Naive thymus-derived CD4-positive, alpha-beta T cell (primary cell): ENCODE measurements at regions not wholly inside any gene's neighbourhood (a gene's known extent, or its start where the extent isn't known, plus 50 kb on each side); places are given as distances from the start of the nearest gene placed in this dataset.

Experiments used
- ATAC-seq: fragments of 150-1000 bp; cut with Tn5 transposase; 2 replicates; pipeline ENCODE4 v1.10.0; 2021; ENCODE audit warnings: mild to moderate bottlenecking, moderate library complexity
- CTCF ChIA-PET: fragments of 350-600 bp; sonication (Branson Sonifier 250); formaldehyde crosslinking; loops from one replicate; lab custom pipeline; 2021; ENCODE audit warnings: antibody characterized with exemption; lab: Charles Lee
- POLR2A ChIA-PET: fragments of 350-600 bp; sonication (Branson Sonifier 250); formaldehyde crosslinking; loops from one replicate; lab custom pipeline; 2021; ENCODE audit warnings: antibody characterized with exemption, inconsistent platforms; lab: Charles Lee
- DNase-seq, 9 donors: peaks; one replicate each; pipeline versions ENCODE4 v3.0.0 to v3.0.0-alpha.2; 2020 to 2022; ENCODE audit warnings: mixed read lengths in 1 of 9
- H3K27ac ChIP-seq: one replicate; pipeline ENCODE4 v1.7.0; 2013; ENCODE audit warnings: mild to moderate bottlenecking, low read depth, low read length, moderate library complexity
- H3K27me3 ChIP-seq, 2 donors: one replicate each; pipeline ENCODE4 v1.7.0; 2013; ENCODE audit warnings: low read length in 2 of 2, mild to moderate bottlenecking in 2 of 2, moderate library complexity in 2 of 2; ENCODE audit not compliant: control insufficient read depth in 2 of 2, insufficient read depth in 2 of 2
- H3K36me3 ChIP-seq, 3 experiments: 1 replicate in 2 of 3; 2 replicates in 1 of 3; pipeline ENCODE4 v1.7.0; 2013; ENCODE audit warnings: low read length in 3 of 3, mild to moderate bottlenecking in 3 of 3, moderate library complexity in 1 of 3; ENCODE audit not compliant: insufficient read depth in 3 of 3, control insufficient read depth in 2 of 3
- H3K4me1 ChIP-seq, 2 donors: one replicate each; pipeline ENCODE4 v1.7.0; 2013; ENCODE audit warnings: low read length in 2 of 2, mild to moderate bottlenecking in 2 of 2, moderate library complexity in 1 of 2; ENCODE audit not compliant: control insufficient read depth in 2 of 2, insufficient read depth in 2 of 2
- H3K4me3 ChIP-seq: 2 replicates; pipeline ENCODE4 v1.7.0; 2013; ENCODE audit warnings: mild to moderate bottlenecking, low read length
- H3K9me3 ChIP-seq, 3 experiments: 1 replicate in 2 of 3; 2 replicates in 1 of 3; pipeline ENCODE4 v1.7.0; 2013; ENCODE audit warnings: low read length in 3 of 3; ENCODE audit not compliant: control insufficient read depth in 2 of 3
- H3K27ac Mint-ChIP-seq, 9 donors: one replicate each; pipeline ENCODE4 v1.8.0; 2020 to 2022; ENCODE audit warnings: mixed read lengths in 9 of 9, mild to moderate bottlenecking in 8 of 9, moderate library complexity in 5 of 9, inconsistent platforms in 2 of 9
- H3K27me3 Mint-ChIP-seq, 5 donors: one replicate each; pipeline ENCODE4 v1.8.0; 2021 to 2022; ENCODE audit warnings: mixed read lengths in 5 of 5, mild to moderate bottlenecking in 1 of 5
- H3K36me3 Mint-ChIP-seq, 5 donors: one replicate each; pipeline ENCODE4 v1.8.0; 2020 to 2022; ENCODE audit warnings: mixed read lengths in 5 of 5, mild to moderate bottlenecking in 3 of 5, inconsistent platforms in 1 of 5
- H3K4me1 Mint-ChIP-seq, 7 donors: one replicate each; pipeline ENCODE4 v1.8.0; 2020 to 2022; ENCODE audit warnings: mixed read lengths in 7 of 7, mild to moderate bottlenecking in 3 of 7, inconsistent platforms in 1 of 7
- H3K4me3 Mint-ChIP-seq, 10 donors: one replicate each; pipeline ENCODE4 v1.8.0; 2020 to 2022; ENCODE audit warnings: mild to moderate bottlenecking in 10 of 10, mixed read lengths in 10 of 10, moderate library complexity in 6 of 10, inconsistent platforms in 2 of 10
- H3K9me3 Mint-ChIP-seq, 11 donors: one replicate each; pipeline ENCODE4 v1.8.0; 2020 to 2022; ENCODE audit warnings: mixed read lengths in 11 of 11, mild to moderate bottlenecking in 4 of 11, inconsistent platforms in 1 of 11, moderate library complexity in 1 of 11
- intact Hi-C, 2 donors: fragments of 100-400 bp; cut with micrococcal nuclease; formaldehyde crosslinking; loops; one replicate each; pipeline ENCODE4 v1.15.1; 2023

DNA sequence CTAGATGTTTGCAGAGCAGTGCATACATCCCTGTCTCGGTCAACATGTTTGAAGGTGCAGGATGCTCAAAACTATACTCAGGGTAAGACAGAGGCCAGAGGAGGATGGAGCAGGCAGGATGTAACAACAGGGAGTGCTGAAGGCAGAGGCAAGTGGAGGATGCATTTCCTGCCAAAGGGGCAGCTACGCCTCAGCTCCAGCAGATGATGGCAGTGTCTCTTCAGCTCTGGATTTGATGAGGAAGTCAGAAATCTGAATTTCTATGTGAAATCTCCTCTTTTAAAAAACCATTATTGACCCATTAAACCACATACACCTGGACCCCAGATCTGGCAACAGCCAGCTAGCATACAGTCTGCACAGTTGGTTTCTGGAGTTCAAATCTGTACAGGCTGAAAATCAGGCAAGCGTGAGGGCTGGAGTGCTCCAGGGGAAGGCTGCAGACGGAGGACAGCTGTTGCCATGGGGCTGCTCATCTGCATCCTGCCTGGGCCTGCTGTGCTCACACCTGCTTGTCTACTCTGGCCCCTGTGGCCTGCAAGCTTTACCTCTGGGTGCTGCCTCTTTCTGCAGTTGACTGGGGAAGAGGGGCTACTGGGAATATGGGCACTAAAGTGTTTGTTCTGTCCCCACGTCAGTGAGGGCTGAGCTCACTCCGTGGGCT is 152.9 kb upstream of the SLC28A3 start:
- Histone ChIP-seq H3K27me3 (no peaks in the 10 kb centered on the region), H3K9me3 (no peaks in the 10 kb centered on the region), H3K36me3 (no peaks in the 10 kb centered on the region), H3K4me1 (no peaks in the 10 kb centered on the region), H3K27ac (no peak overlapping the region), H3K4me3 (no peak overlapping the region)
- Mint-ChIP-seq H3K4me1 (no peaks in the 10 kb centered on the region), H3K27ac (no peak overlapping the region), H3K27me3 (peaks cover 0 to 19% (median 14%) of the 10 kb centered on the region in 5 donors), H3K9me3 (peaks cover 0 to 6% (median 0%) of the 10 kb centered on the region in 11 donors), H3K4me3 (no peak overlapping the region), H3K36me3 (no peaks in the 10 kb centered on the region)
- ChIA-PET CTCF (no interaction called here), POLR2A (no interaction called here)
- intact Hi-C loops, result no loop called here
- DNase-seq, result no peak
- no peak for ATAC-seq

- Mint-ChIP-seq H3K4me1 (no peaks in the 10 kb centered on the region), H3K27me3 (peaks cover 2 to 16% (median 4%) of the 10 kb centered on the region in 5 donors), H3K9me3 (peaks cover 0 to 11% (median 0%) of the 10 kb centered on the region in 11 donors), H3K4me3 (no peak overlapping the region), H3K36me3 (no peaks in the 10 kb centered on the region), H3K27ac (no peak overlapping the region)
- H3K27me3 ChIP-seq, result no peaks in the 10 kb centered on the region
- intact Hi-C loops, result no loop called here
- DNase-seq (no peak), ATAC-seq (no peak)
- POLR2A ChIA-PET, result no interaction called here
- no peaks in the 10 kb centered on the region for H3K4me1 ChIP-seq
- CTCF ChIA-PET, result no interaction called here
- H3K9me3 ChIP-seq, result no peaks in the 10 kb centered on the region
- H3K27ac ChIP-seq, result no peak overlapping the region
- no peak overlapping the region for H3K4me3 ChIP-seq
- H3K36me3 ChIP-seq, result no peaks in the 10 kb centered on the region
Measured at GRCh38 chr9:84499969-84500582, 159.5 kb upstream of the SLC28A3 start.

- Mint-ChIP-seq H3K27ac (no peak overlapping the region), H3K4me1 (no peaks in the 10 kb centered on the region), H3K4me3 (no peak overlapping the region), H3K27me3 (peaks cover 2 to 10% (median 4%) of the 10 kb centered on the region in 5 donors), H3K9me3 (peaks cover 0 to 11% (median 0%) of the 10 kb centered on the region in 11 donors), H3K36me3 (no peaks in the 10 kb centered on the region)
- DNase-seq (no peak), ATAC-seq (no peak)
- Histone ChIP-seq H3K27ac (no peak overlapping the region), H3K27me3 (no peaks in the 10 kb centered on the region), H3K9me3 (no peaks in the 10 kb centered on the region), H3K36me3 (no peaks in the 10 kb centered on the region), H3K4me3 (no peak overlapping the region), H3K4me1 (no peaks in the 10 kb centered on the region)
- POLR2A ChIA-PET, result no interaction called here
- CTCF ChIA-PET, result no interaction called here
- intact Hi-C loops, result no loop called here
Measured at GRCh38 chr9:84500826-84501225, 160.3 kb upstream of the SLC28A3 start.

GRCh38 chr9:84501587-84501986 is 161.0 kb upstream of the SLC28A3 start:
- H3K4me3 Mint-ChIP-seq, result no peak overlapping the region
- intact Hi-C loops, result no loop called here
- no peaks in the 10 kb centered on the region for H3K27me3 ChIP-seq
- no peaks in the 10 kb centered on the region for H3K36me3 Mint-ChIP-seq
- ChIA-PET POLR2A (no interaction called here), CTCF (no interaction called here)
- ATAC-seq (no peak), DNase-seq (no peak)
- H3K9me3 Mint-ChIP-seq, result peaks cover 0 to 11% (median 0%) of the 10 kb centered on the region in 11 donors
- no peak overlapping the region for H3K4me3 ChIP-seq
- no peaks in the 10 kb centered on the region for H3K4me1 ChIP-seq
- peaks cover 2 to 10% (median 4%) of the 10 kb centered on the region in 5 donors for H3K27me3 Mint-ChIP-seq
- no peaks in the 10 kb centered on the region for H3K4me1 Mint-ChIP-seq
- no peak overlapping the region for H3K27ac ChIP-seq
- no peak overlapping the region for H3K27ac Mint-ChIP-seq
- H3K36me3 ChIP-seq, result no peaks in the 10 kb centered on the region
- no peaks in the 10 kb centered on the region for H3K9me3 ChIP-seq

- H3K36me3 ChIP-seq, result no peaks in the 10 kb centered on the region
- no peak overlapping the region for H3K4me3 ChIP-seq
- ChIA-PET CTCF (no interaction called here), POLR2A (no interaction called here)
- no peak for DNase-seq
- H3K4me1 ChIP-seq, result no peaks in the 10 kb centered on the region
- no peak for ATAC-seq
- Mint-ChIP-seq H3K27ac (no peak overlapping the region), H3K4me3 (no peak overlapping the region), H3K36me3 (no peaks in the 10 kb centered on the region), H3K9me3 (peaks cover 0 to 11% (median 0%) of the 10 kb centered on the region in 11 donors), H3K27me3 (peaks cover 2 to 10% (median 4%) of the 10 kb centered on the region in 5 donors), H3K4me1 (no peaks in the 10 kb centered on the region)
- H3K9me3 ChIP-seq, result no peaks in the 10 kb centered on the region
- no peaks in the 10 kb centered on the region for H3K27me3 ChIP-seq
- intact Hi-C loops, result no loop called here
- H3K27ac ChIP-seq, result no peak overlapping the region
Measured at GRCh38 chr9:84502066-84502465, 161.5 kb upstream of the SLC28A3 start.

- H3K27ac ChIP-seq, result no peak overlapping the region
- ChIA-PET CTCF (no interaction called here), POLR2A (no interaction called here)
- no peaks in the 10 kb centered on the region for H3K4me1 Mint-ChIP-seq
- H3K27ac Mint-ChIP-seq, result no peak overlapping the region
- H3K4me1 ChIP-seq, result no peaks in the 10 kb centered on the region
- intact Hi-C loops, result no loop called here
- peaks cover 0 to 16% (median 3%) of the 10 kb centered on the region in 11 donors for H3K9me3 Mint-ChIP-seq
- DNase-seq, result no peak
- H3K4me3 Mint-ChIP-seq, result no peak overlapping the region
- peaks cover 0 to 4% (median 0%) of the 10 kb centered on the region in 5 donors for H3K36me3 Mint-ChIP-seq
- H3K9me3 ChIP-seq, result no peaks in the 10 kb centered on the region
- H3K27me3 ChIP-seq, result no peaks in the 10 kb centered on the region
- no peak for ATAC-seq
- H3K36me3 ChIP-seq, result no peaks in the 10 kb centered on the region
- no peak overlapping the region for H3K4me3 ChIP-seq
- H3K27me3 Mint-ChIP-seq, result peaks cover 0 to 14% (median 4%) of the 10 kb centered on the region in 5 donors
Measured at GRCh38 chr9:84504360-84504759, 163.8 kb upstream of the SLC28A3 start.

DNA sequence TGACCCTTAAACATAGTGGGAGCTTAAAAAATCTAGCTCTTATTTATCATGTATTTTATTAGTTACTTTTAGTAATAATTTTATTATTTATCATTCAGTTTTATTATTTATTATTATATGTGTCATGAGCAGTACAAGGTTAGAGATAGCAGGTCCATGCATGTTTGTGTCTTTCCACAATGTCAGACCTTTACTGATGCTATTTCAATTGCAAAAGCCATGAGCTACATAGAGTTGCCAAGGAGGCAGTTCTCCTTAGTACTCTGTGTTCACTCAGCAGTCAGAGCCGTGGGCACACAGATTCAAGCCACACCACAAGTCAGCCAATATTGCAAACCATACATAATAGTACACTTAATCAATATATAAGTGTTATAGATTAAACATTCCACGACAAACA is 157.9 kb upstream of the NTRK2 start:
- no peak overlapping the region for H3K27ac Mint-ChIP-seq
- ChIA-PET CTCF (no interaction called here), POLR2A (no interaction called here)
- H3K4me1 ChIP-seq, result no peaks in the 10 kb centered on the region
- no peak overlapping the region for H3K4me3 Mint-ChIP-seq
- DNase-seq (no peak), ATAC-seq (no peak)
- H3K4me3 ChIP-seq, result no peak overlapping the region
- intact Hi-C loops, result no loop called here
- no peaks in the 10 kb centered on the region for H3K36me3 ChIP-seq
- no peaks in the 10 kb centered on the region for H3K4me1 Mint-ChIP-seq
- peaks cover 0 to 4% (median 0%) of the 10 kb centered on the region in 5 donors for H3K36me3 Mint-ChIP-seq
- no peaks in the 10 kb centered on the region for H3K27me3 ChIP-seq
- H3K9me3 ChIP-seq, result peaks cover 0 to 3% (median 0%) of the 10 kb centered on the region in 3 experiments
- H3K27me3 Mint-ChIP-seq, result peaks cover 0 to 11% (median 9%) of the 10 kb centered on the region in 5 donors
- H3K9me3 Mint-ChIP-seq, result peaks cover 0 to 17% (median 6%) of the 10 kb centered on the region in 11 donors
- no peak overlapping the region for H3K27ac ChIP-seq
